Vagina (tissue), 2 donors: ENCODE measurements at regions not wholly inside any gene's neighbourhood (a gene's known extent, or its start where the extent isn't known, plus 50 kb on each side); places are given as distances from the start of the nearest gene placed in this dataset.
A peak's percentile ranks its signal among the peaks of the same experiment; 100 is the strongest.

ENCODE experiments used
- DNase-seq, 2 donors: peaks; one replicate each; pipeline ENCODE4 v3.0.0-alpha.2; 2017; ENCODE audit errors: extremely low spot score in 2 of 2
- H3K27ac ChIP-seq: fragments of 200-600 bp; sonication (generic); one replicate; pipeline ENCODE4 v1.5.1; 2019
- H3K27me3 ChIP-seq: fragments of 200-600 bp; sonication (generic); one replicate; pipeline ENCODE4 v1.5.1; 2019
- H3K36me3 ChIP-seq, 2 donors: fragments of 200-600 bp; sonication (generic); one replicate each; pipeline ENCODE4 v1.5.1; 2017 to 2019
- H3K4me1 ChIP-seq: fragments of 200-600 bp; sonication (generic); one replicate; pipeline ENCODE4 v1.5.1; 2019
- H3K4me3 ChIP-seq, 2 donors: fragments of 200-600 bp; sonication (generic); 1 replicate in 1 of 2; 2 replicates in 1 of 2; pipeline ENCODE4 v1.5.1; 2016 to 2019
- H3K9me3 ChIP-seq: fragments of 200-600 bp; sonication (generic); one replicate; pipeline ENCODE4 v1.5.1; 2019
- CTCF ChIP-seq, 3 experiments: fragments of 450-650 bp in 2 of 3; fragments of 200-600 bp in 1 of 3; sonication (generic) in 1 of 3; IDR thresholded peaks; one replicate each; pipeline ENCODE4 v1.5.1; 2017 to 2019; ENCODE audit warnings: antibody characterized with exemption in 3 of 3, mild to moderate bottlenecking in 2 of 3, moderate library complexity in 2 of 3
- POLR2A ChIP-seq, 2 donors: fragments of 450-650 bp; IDR thresholded peaks; one replicate each; pipeline ENCODE4 v1.6.1; 2017; ENCODE audit warnings: antibody characterized with exemption in 2 of 2, mild to moderate bottlenecking in 2 of 2, moderate library complexity in 2 of 2
- POLR2AphosphoS5 ChIP-seq, 2 donors: sonication (generic); formaldehyde crosslinking; IDR thresholded peaks; one replicate each; pipeline ENCODE4 v1.9.0; 2017; ENCODE audit warnings: antibody characterized with exemption in 2 of 2, mild to moderate bottlenecking in 2 of 2, low read depth in 1 of 2; ENCODE audit not compliant: insufficient read depth in 1 of 2
- intact Hi-C: fragments of 100-400 bp; cut with DNase I; formaldehyde crosslinking; loops from one replicate; pipeline ENCODE4 v1.15.1; 2023

GRCh38 chr6:157766901-157767774, 55.9 kb upstream of the SNX9 start:
- H3K4me3 ChIP-seq = no peak overlapping the region
- H3K36me3 ChIP-seq = no peaks in the 10 kb centered on the region
- intact Hi-C loops = no loop called here
- H3K4me1 ChIP-seq = peaks cover 45% of the 10 kb centered on the region
- no peaks in the 10 kb centered on the region for H3K9me3 ChIP-seq
- no peaks in the 10 kb centered on the region for H3K27me3 ChIP-seq
- peak overlapping the region; percentile 26 for H3K27ac ChIP-seq
- TF ChIP-seq POLR2A (IDR thresholded peaks at IDR 0.05) (no peak), POLR2AphosphoS5 (IDR thresholded peaks at IDR 0.05; ENCODE audit: insufficient read depth in 1 of 2, low read depth in 1 of 2) (no peak), CTCF (IDR thresholded peaks at IDR 0.05) (no peak)
- no peak for DNase-seq

- peaks cover 39% of the 10 kb centered on the region for H3K4me1 ChIP-seq
- intact Hi-C loops = no loop called here
- no peaks in the 10 kb centered on the region for H3K36me3 ChIP-seq
- H3K27me3 ChIP-seq = no peaks in the 10 kb centered on the region
- no peak overlapping the region for H3K4me3 ChIP-seq
- no peak for TF ChIP-seq POLR2AphosphoS5 (IDR thresholded peaks at IDR 0.05; ENCODE audit: insufficient read depth in 1 of 2, low read depth in 1 of 2)
- no peak for TF ChIP-seq CTCF (IDR thresholded peaks at IDR 0.05)
- no peak for TF ChIP-seq POLR2A (IDR thresholded peaks at IDR 0.05)
- no peak for DNase-seq
- H3K9me3 ChIP-seq = no peaks in the 10 kb centered on the region
- peak overlapping the region; percentile 26 for H3K27ac ChIP-seq
Measured at GRCh38 chr6:157767775-157768156, 55.3 kb upstream of the SNX9 start.

GRCh38 chr6:157768304-157768703, 54.7 kb upstream of the SNX9 start:
- Histone ChIP-seq H3K4me3 (no peak overlapping the region), H3K4me1 (peaks cover 35% of the 10 kb centered on the region), H3K27ac (peak overlapping the region; percentile 26), H3K27me3 (no peaks in the 10 kb centered on the region), H3K9me3 (no peaks in the 10 kb centered on the region), H3K36me3 (no peaks in the 10 kb centered on the region)
- intact Hi-C loops = no loop called here
- no peak for TF ChIP-seq CTCF (IDR thresholded peaks at IDR 0.05)
- no peak for TF ChIP-seq POLR2AphosphoS5 (IDR thresholded peaks at IDR 0.05; ENCODE audit: insufficient read depth in 1 of 2, low read depth in 1 of 2)
- no peak for TF ChIP-seq POLR2A (IDR thresholded peaks at IDR 0.05)
- DNase-seq = peak in 1 of 2 donors; percentile 8

- no peak for TF ChIP-seq CTCF (IDR thresholded peaks at IDR 0.05)
- no peak for TF ChIP-seq POLR2A (IDR thresholded peaks at IDR 0.05)
- TF ChIP-seq POLR2AphosphoS5 (IDR thresholded peaks at IDR 0.05; ENCODE audit: insufficient read depth in 1 of 2, low read depth in 1 of 2) = no peak
- H3K36me3 ChIP-seq = no peaks in the 10 kb centered on the region
- no peaks in the 10 kb centered on the region for H3K27me3 ChIP-seq
- no peaks in the 10 kb centered on the region for H3K9me3 ChIP-seq
- H3K4me3 ChIP-seq = no peak overlapping the region
- DNase-seq = peak in 1 of 2 donors; percentile 67
- intact Hi-C loops = no loop called here
- H3K4me1 ChIP-seq = peaks cover 34% of the 10 kb centered on the region
- H3K27ac ChIP-seq = no peak overlapping the region
Measured at GRCh38 chr6:157768863-157769551, 54.0 kb upstream of the SNX9 start.
